ENCODE measurements at regions not wholly inside any gene's neighbourhood (a gene's known extent, or its start where the extent isn't known, plus 50 kb on each side); places are given as distances from the start of the nearest gene placed in this dataset.
"Not testable (repeated sequence)": the region's sequence is repeated elsewhere in the genome, so short reads cannot be mapped to it uniquely, and the experiment has no call there.

- no peak for DNase-seq (ENCODE audit: low read depth)
Measured at GRCh38 chr1:67530071-67530470, 99.9 kb upstream of the SERBP1 start.

GRCh38 chr1:67532452-67533216, 102.4 kb upstream of the SERBP1 start:
- no peak for DNase-seq (ENCODE audit: low read depth)

- no peak for DNase-seq (ENCODE audit: low read depth)
Measured at GRCh38 chr1:67534627-67535065, 104.4 kb upstream of the SERBP1 start.

- DNase-seq (ENCODE audit: low read depth): no peak
Measured at GRCh38 chr1:67535474-67535873, 105.3 kb upstream of the SERBP1 start.

- DNase-seq (ENCODE audit: low read depth): no peak
Measured at GRCh38 chr1:67536957-67537666, 106.9 kb upstream of the SERBP1 start.

- DNase-seq (ENCODE audit: low read depth): no peak
Measured at GRCh38 chr1:67537667-67538018, 107.4 kb upstream of the SERBP1 start.

GRCh38 chr1:67540025-67540732, 110.0 kb upstream of the SERBP1 start:
- no peak for DNase-seq (ENCODE audit: low read depth)

GRCh38 chr1:67540733-67541125, 110.5 kb upstream of the SERBP1 start:
- no peak for DNase-seq (ENCODE audit: low read depth)

- no peak for DNase-seq (ENCODE audit: low read depth)
Measured at GRCh38 chr1:67542747-67543146, 112.5 kb upstream of the SERBP1 start.

- DNase-seq (ENCODE audit: low read depth): no peak
Measured at GRCh38 chr1:67544921-67545320, 114.7 kb upstream of the SERBP1 start.

- DNase-seq (ENCODE audit: low read depth): no peak
Measured at GRCh38 chr1:67545364-67545763, 115.2 kb upstream of the SERBP1 start.

GRCh38 chr1:67551375-67551774, 121.2 kb upstream of the SERBP1 start:
- DNase-seq (ENCODE audit: low read depth): no peak

GRCh38 chr1:67552336-67552759, 122.1 kb upstream of the SERBP1 start:
- DNase-seq (ENCODE audit: low read depth): no peak

GRCh38 chr1:67554204-67554603, 124.0 kb upstream of the SERBP1 start:
- not testable (repeated sequence) for DNase-seq (ENCODE audit: low read depth)

- no peak for DNase-seq (ENCODE audit: low read depth)
Measured at GRCh38 chr1:67555461-67556296, 125.5 kb upstream of the SERBP1 start.

GRCh38 chr1:67556297-67556900, 126.2 kb upstream of the SERBP1 start:
- no peak for DNase-seq (ENCODE audit: low read depth)

GRCh38 chr1:67557696-67558448, 127.1 kb upstream of the GADD45A start:
- DNase-seq (ENCODE audit: low read depth): no peak

GRCh38 chr1:67558449-67559193, 126.4 kb upstream of the GADD45A start:
- no peak for DNase-seq (ENCODE audit: low read depth)

- no peak for DNase-seq (ENCODE audit: low read depth)
Measured at GRCh38 chr1:67559222-67559700, 125.7 kb upstream of the GADD45A start.

Measured in activated T-cell treated with anti-CD3 and anti-CD28 coated beads for 1 hour (primary cell).